ENCODE measurements at regions not wholly inside any gene's neighbourhood (a gene's known extent, or its start where the extent isn't known, plus 50 kb on each side); places are given as distances from the start of the nearest gene placed in this dataset.

DNA sequence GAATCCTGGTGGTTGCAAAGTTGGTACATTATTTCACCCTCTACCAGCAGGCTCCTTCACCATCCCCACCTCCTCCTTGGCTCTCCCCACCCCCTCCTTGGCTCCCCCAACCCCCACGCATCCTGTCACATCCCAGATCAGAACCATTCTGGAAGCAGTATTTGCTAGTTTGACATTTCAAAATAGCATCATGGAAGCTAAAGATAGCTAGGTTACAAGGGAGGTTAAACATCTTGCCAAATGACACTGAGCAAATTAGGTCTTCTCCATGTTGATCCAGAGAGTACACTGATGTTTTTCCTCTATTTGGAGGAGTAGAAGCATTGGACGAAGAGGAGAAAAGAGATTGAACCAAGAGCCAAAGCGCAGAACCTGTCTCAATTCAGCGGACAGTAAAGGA, 158.9 kb upstream of the FGGY start:
- TF ChIP-seq, protein P1, sequence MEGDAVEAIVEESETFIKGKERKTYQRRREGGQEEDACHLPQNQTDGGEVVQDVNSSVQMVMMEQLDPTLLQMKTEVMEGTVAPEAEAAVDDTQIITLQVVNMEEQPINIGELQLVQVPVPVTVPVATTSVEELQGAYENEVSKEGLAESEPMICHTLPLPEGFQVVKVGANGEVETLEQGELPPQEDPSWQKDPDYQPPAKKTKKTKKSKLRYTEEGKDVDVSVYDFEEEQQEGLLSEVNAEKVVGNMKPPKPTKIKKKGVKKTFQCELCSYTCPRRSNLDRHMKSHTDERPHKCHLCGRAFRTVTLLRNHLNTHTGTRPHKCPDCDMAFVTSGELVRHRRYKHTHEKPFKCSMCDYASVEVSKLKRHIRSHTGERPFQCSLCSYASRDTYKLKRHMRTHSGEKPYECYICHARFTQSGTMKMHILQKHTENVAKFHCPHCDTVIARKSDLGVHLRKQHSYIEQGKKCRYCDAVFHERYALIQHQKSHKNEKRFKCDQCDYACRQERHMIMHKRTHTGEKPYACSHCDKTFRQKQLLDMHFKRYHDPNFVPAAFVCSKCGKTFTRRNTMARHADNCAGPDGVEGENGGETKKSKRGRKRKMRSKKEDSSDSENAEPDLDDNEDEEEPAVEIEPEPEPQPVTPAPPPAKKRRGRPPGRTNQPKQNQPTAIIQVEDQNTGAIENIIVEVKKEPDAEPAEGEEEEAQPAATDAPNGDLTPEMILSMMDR (IDR thresholded peaks at IDR 0.05) = no peak
- no peak for TF ChIP-seq POLR2A (IDR thresholded peaks at IDR 0.05)

All from thyroid gland (tissue), 4 donors.